ENCODE measurements at regions not wholly inside any gene's neighbourhood (a gene's known extent, or its start where the extent isn't known, plus 50 kb on each side); places are given as distances from the start of the nearest gene placed in this dataset.

DNA sequence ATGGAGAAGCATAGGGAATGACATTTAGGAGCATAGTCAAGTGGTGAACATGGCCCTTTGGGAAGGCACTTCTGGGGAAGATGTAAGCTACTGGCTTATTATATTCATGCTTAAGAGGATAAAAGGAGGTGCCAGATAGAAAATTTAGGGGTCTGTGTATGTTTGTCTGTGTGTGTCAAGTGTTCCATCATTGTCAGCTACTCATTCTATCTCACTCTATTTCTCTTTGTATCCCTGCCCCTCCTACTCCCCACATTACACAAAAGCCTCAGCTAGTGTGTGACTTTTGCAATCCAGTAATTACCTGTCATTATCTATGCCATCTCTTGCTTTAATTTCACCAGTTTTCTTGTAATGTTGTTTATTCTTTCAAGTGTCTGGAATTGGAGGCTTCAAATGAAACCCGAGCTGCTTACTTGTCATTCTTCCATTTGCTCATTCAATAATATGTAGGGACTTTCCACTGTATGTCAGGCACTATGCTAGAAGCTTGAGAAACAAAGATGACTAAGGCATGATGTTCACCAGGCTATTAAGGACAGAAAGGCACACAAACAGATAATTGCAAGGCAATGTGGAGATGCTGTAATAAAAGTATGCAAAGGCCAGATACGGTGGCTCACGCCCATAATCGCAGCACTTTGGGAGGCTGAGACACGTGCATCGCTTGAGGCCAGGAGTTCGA, 229.8 kb upstream of the TEX13C start:
- no peaks in the 10 kb centered on the region for H3K36me3 Mint-ChIP-seq (ENCODE audit: low read depth)
- DNase-seq: no peak
- intact Hi-C loops (cut with micrococcal nuclease): no loop called here
- H3K4me1 Mint-ChIP-seq (ENCODE audit: low read depth): peaks cover 2% of the 10 kb centered on the region
- H3K27ac Mint-ChIP-seq: no peak overlapping the region
- H3K4me3 Mint-ChIP-seq: no peak overlapping the region
- H3K27me3 Mint-ChIP-seq (ENCODE audit: low read depth): no peaks in the 10 kb centered on the region
- H3K9me3 Mint-ChIP-seq: no peaks in the 10 kb centered on the region
- CTCF ChIA-PET: no interaction called here

GRCh38 chrX:125093852-125094251, 225.8 kb upstream of the TEX13C start:
- Mint-ChIP-seq H3K27ac (no peak overlapping the region), H3K27me3 (ENCODE audit: low read depth) (no peaks in the 10 kb centered on the region), H3K4me3 (no peak overlapping the region), H3K4me1 (ENCODE audit: low read depth) (peaks cover 2% of the 10 kb centered on the region), H3K36me3 (ENCODE audit: low read depth) (no peaks in the 10 kb centered on the region), H3K9me3 (no peaks in the 10 kb centered on the region)
- intact Hi-C loops (cut with micrococcal nuclease): no loop called here
- CTCF ChIA-PET: no interaction called here
- DNase-seq: no peak

DNA sequence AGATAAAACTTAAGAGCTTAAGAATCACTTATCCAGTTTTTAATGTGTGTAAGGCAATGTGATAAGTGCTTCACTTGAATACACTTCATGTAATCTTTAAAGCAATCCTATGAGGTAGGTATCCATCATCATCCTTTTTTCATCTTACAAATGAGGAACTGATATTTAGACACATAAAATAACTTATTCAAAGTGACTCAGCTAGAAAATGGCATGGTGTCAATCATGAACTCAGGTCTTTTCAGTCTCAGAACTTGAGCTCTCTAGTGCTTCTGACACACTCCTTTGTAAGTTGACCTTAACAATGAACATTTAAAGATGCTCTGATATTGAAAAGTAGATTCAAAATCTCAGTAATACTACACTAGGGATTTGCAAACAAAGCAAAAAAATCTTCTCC, 224.8 kb upstream of the TEX13C start:
- Mint-ChIP-seq H3K27me3 (ENCODE audit: low read depth) (no peaks in the 10 kb centered on the region), H3K4me3 (no peak overlapping the region), H3K4me1 (ENCODE audit: low read depth) (peaks cover under 1% of the 10 kb centered on the region), H3K36me3 (ENCODE audit: low read depth) (no peaks in the 10 kb centered on the region), H3K27ac (no peak overlapping the region), H3K9me3 (no peaks in the 10 kb centered on the region)
- intact Hi-C loops (cut with micrococcal nuclease): no loop called here
- CTCF ChIA-PET: no interaction called here
- DNase-seq: no peak

DNA sequence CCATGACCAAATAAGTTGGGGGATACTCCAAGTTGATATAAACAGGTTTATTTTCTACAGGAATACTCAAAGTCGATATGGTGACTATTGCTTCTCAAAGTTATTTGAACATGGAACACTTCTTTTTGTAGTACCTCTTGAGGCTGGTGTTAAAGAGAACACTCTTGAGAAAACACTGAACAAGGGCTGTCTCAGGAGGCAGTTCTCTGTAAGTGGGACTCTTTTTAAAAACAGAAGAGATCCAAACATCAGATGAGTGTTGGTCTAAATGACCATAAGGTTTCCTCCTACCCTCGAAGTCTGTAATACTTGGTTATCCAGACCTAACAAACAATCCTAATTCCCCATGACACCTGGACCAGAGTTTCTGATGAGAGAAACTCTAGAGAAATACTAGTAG, 223.2 kb upstream of the TEX13C start:
- Mint-ChIP-seq H3K36me3 (ENCODE audit: low read depth) (no peaks in the 10 kb centered on the region), H3K27me3 (ENCODE audit: low read depth) (no peaks in the 10 kb centered on the region), H3K4me3 (no peak overlapping the region), H3K27ac (no peak overlapping the region), H3K4me1 (ENCODE audit: low read depth) (no peaks in the 10 kb centered on the region), H3K9me3 (no peaks in the 10 kb centered on the region)
- DNase-seq: no peak
- intact Hi-C loops (cut with micrococcal nuclease): no loop called here
- CTCF ChIA-PET: interaction anchor here (0.6 kb wide), 1 partner anchor 72 kb away, joined by 9 read pairs; no protein-coding TSS in a partner anchor

DNA sequence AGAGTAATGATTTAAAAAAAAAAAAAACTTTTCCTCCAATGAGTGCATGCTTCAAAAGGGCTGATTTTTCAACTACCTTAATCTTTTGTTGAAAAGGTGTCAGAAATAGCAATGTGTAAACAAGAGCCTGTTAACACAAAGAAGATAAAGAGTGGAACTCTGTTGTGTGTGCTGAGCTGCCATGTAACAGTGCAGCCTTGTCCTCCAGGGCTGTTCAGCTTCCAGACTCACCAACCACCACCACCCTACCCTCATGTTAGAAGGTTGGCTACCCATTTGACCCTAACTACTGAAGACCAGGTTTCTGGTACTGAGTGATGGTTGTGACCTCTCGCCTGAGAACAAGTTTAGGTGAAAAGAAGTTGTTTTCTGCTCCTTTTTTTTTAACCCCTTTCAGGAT, 222.8 kb upstream of the TEX13C start:
- intact Hi-C loops (cut with micrococcal nuclease): no loop called here
- CTCF ChIA-PET: interaction anchor here (0.6 kb wide), 1 partner anchor 72 kb away, joined by 9 read pairs; no protein-coding TSS in a partner anchor
- no peaks in the 10 kb centered on the region for H3K9me3 Mint-ChIP-seq
- DNase-seq: no peak
- no peaks in the 10 kb centered on the region for H3K4me1 Mint-ChIP-seq (ENCODE audit: low read depth)
- H3K27ac Mint-ChIP-seq: no peak overlapping the region
- no peaks in the 10 kb centered on the region for H3K27me3 Mint-ChIP-seq (ENCODE audit: low read depth)
- H3K4me3 Mint-ChIP-seq: no peak overlapping the region
- H3K36me3 Mint-ChIP-seq (ENCODE audit: low read depth): no peaks in the 10 kb centered on the region

- Mint-ChIP-seq H3K9me3 (no peaks in the 10 kb centered on the region), H3K36me3 (ENCODE audit: low read depth) (no peaks in the 10 kb centered on the region), H3K27ac (no peak overlapping the region), H3K27me3 (ENCODE audit: low read depth) (no peaks in the 10 kb centered on the region), H3K4me3 (no peak overlapping the region), H3K4me1 (ENCODE audit: low read depth) (no peaks in the 10 kb centered on the region)
- DNase-seq: no peak
- intact Hi-C loops (cut with micrococcal nuclease): no loop called here
- CTCF ChIA-PET: no interaction called here
Observed at GRCh38 chrX:125101971-125102755, 217.5 kb upstream of the TEX13C start.

DNA sequence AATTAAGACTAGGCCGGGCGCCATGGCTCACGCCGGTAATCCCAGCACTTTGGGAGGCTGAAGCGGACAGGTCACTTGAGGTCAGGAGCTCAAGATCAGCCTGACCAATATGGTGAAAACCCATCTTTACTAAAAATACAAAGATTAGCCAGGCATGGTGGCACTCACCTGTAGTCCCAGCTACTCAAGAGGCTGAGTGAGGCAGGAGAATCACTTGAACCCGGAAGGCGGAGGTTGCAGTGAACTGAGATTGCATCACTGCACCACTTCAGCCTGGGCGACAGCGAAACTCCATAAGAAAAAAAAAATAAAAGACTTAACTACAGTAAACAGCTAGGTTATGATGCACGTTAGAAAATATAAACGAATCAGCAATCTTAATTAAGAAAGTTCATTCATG, 216.0 kb upstream of the TEX13C start:
- DNase-seq: no peak
- H3K9me3 Mint-ChIP-seq: no peaks in the 10 kb centered on the region
- no peaks in the 10 kb centered on the region for H3K4me1 Mint-ChIP-seq (ENCODE audit: low read depth)
- no peaks in the 10 kb centered on the region for H3K36me3 Mint-ChIP-seq (ENCODE audit: low read depth)
- no peak overlapping the region for H3K4me3 Mint-ChIP-seq
- H3K27ac Mint-ChIP-seq: no peak overlapping the region
- peaks cover 2% of the 10 kb centered on the region for H3K27me3 Mint-ChIP-seq (ENCODE audit: low read depth)
- intact Hi-C loops (cut with micrococcal nuclease): no loop called here
- CTCF ChIA-PET: interaction anchor here (1.0 kb wide), 1 partner anchor 28 kb away, joined by 3 read pairs; no protein-coding TSS in a partner anchor

GRCh38 chrX:125108921-125109320, 210.8 kb upstream of the TEX13C start:
- CTCF ChIA-PET: no interaction called here
- Mint-ChIP-seq H3K4me3 (no peak overlapping the region), H3K9me3 (no peaks in the 10 kb centered on the region), H3K36me3 (ENCODE audit: low read depth) (no peaks in the 10 kb centered on the region), H3K27me3 (ENCODE audit: low read depth) (peaks cover 2% of the 10 kb centered on the region), H3K4me1 (ENCODE audit: low read depth) (no peaks in the 10 kb centered on the region), H3K27ac (no peak overlapping the region)
- DNase-seq: no peak
- intact Hi-C loops (cut with micrococcal nuclease): no loop called here

DNA sequence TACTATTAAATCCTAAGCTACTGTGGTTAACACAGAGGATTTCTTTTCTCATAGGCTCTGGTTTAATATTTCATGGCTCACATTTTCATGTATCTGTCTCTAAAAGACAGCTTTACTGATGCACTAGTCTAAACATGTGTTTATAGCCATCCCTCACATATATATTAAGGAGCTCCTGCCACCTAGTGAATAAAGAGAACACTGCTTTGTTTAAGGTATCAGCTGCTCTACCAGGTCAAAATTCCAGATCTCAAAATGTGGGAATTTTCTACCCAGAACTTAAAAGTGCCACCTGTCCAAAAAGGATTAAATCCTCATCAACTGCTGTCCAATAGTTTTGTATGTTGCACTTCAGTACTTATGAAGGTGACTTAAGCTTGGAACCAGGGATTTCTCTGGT, 188.5 kb upstream of the TEX13C start:
- CTCF ChIA-PET: interaction anchor here (0.5 to 1.0 kb wide), 6 partner anchors 190 to 1301 kb away, joined by 3 to 4 read pairs (median 3); no protein-coding TSS in a partner anchor
- Mint-ChIP-seq H3K9me3 (peaks cover 2% of the 10 kb centered on the region), H3K4me3 (no peak overlapping the region), H3K27ac (no peak overlapping the region), H3K27me3 (ENCODE audit: low read depth) (peaks cover 2% of the 10 kb centered on the region), H3K4me1 (ENCODE audit: low read depth) (no peaks in the 10 kb centered on the region), H3K36me3 (ENCODE audit: low read depth) (no peaks in the 10 kb centered on the region)
- intact Hi-C loops (cut with micrococcal nuclease): loop anchor here (1.0 to 5.0 kb wide), 4 partner anchors 725 to 1294 kb away; no protein-coding TSS in a partner anchor
- no peak for DNase-seq

DNA sequence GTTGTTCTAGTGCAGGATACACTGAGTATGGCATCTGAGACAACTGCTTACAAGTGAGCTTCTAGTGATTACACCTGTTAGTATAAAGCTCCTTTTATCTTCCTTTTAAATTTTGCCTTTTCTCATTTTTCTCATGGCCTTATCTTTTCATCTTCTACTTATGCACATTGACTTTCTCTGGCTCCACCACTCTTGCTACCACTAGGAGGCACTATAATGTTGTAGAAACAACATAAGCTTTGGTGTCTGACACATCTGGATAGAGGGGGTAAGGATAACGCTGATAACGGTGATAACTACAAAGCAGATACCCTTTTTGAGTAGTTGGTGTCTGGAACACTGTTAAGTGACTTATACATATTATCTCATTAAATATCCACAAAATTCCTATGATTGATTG, 187.4 kb upstream of the TEX13C start:
- H3K36me3 Mint-ChIP-seq (ENCODE audit: low read depth): no peaks in the 10 kb centered on the region
- peak; percentile 4 for DNase-seq
- no peaks in the 10 kb centered on the region for H3K4me1 Mint-ChIP-seq (ENCODE audit: low read depth)
- H3K9me3 Mint-ChIP-seq: peaks cover 2% of the 10 kb centered on the region
- no peak overlapping the region for H3K4me3 Mint-ChIP-seq
- peaks cover 2% of the 10 kb centered on the region for H3K27me3 Mint-ChIP-seq (ENCODE audit: low read depth)
- CTCF ChIA-PET: interaction anchor here (0.9 to 1.1 kb wide), 5 partner anchors 8 to 742 kb away, joined by 3 read pairs; no protein-coding TSS in a partner anchor
- intact Hi-C loops (cut with micrococcal nuclease): loop anchor here (5.0 kb wide), 1 partner anchor 1295 kb away; no protein-coding TSS in a partner anchor
- no peak overlapping the region for H3K27ac Mint-ChIP-seq

DNA sequence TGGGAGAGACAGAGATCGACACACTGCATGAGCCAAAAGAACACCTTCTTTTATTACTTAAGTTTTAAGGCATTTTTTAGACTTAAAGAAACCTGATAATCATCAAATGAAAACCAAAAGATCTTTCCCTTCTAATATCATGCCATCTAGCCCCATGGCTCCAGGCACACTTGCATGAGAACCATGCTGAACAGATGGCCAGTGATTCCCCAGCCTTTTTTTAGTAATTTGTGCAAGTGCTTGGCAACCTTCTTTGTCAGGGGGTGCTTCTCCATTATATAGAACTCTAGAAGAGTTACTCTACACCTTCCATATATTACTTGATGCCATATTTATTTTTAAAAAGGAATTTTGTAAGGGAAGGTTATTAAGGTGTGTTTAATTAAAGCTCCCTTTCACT, 182.2 kb upstream of the TEX13C start:
- no peak overlapping the region for H3K4me3 Mint-ChIP-seq
- intact Hi-C loops (cut with micrococcal nuclease): no loop called here

GRCh38 chrX:125150231-125150630, 169.4 kb upstream of the TEX13C start:
- Mint-ChIP-seq H3K27ac (no peak overlapping the region), H3K4me3 (no peak overlapping the region), H3K4me1 (ENCODE audit: low read depth) (no peaks in the 10 kb centered on the region), H3K9me3 (no peaks in the 10 kb centered on the region), H3K27me3 (ENCODE audit: low read depth) (no peaks in the 10 kb centered on the region), H3K36me3 (ENCODE audit: low read depth) (no peaks in the 10 kb centered on the region)
- DNase-seq: no peak
- intact Hi-C loops (cut with micrococcal nuclease): no loop called here
- CTCF ChIA-PET: no interaction called here

More for the DNA sequence above, 182.2 kb upstream of the TEX13C start:
- Mint-ChIP-seq H3K36me3 (ENCODE audit: low read depth) (no peaks in the 10 kb centered on the region), H3K9me3 (no peaks in the 10 kb centered on the region), H3K4me1 (ENCODE audit: low read depth) (no peaks in the 10 kb centered on the region), H3K27me3 (ENCODE audit: low read depth) (no peaks in the 10 kb centered on the region), H3K27ac (no peak overlapping the region)
- DNase-seq: no peak
- CTCF ChIA-PET: no interaction called here

DNA sequence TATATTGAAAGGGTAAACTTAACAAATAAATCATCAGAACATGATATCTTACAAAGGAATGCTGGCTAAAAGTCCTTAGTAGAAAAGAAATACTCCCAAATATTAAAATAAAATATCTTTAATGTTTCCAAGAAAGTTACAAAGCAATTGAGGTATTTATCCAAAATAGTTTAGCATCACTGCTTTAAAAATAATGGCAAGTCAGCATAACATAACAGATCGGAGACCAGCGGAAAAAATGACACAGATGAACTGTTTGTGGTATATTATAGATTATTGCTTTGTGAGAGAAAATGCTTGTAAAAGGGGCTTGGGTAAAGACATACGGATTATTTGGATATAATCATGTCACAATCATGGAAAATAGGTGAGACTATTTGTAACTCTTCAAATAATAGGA, 168.5 kb upstream of the TEX13C start:
- CTCF ChIA-PET: no interaction called here
- Mint-ChIP-seq H3K4me3 (no peak overlapping the region), H3K4me1 (ENCODE audit: low read depth) (no peaks in the 10 kb centered on the region), H3K36me3 (ENCODE audit: low read depth) (no peaks in the 10 kb centered on the region), H3K27ac (no peak overlapping the region), H3K27me3 (ENCODE audit: low read depth) (no peaks in the 10 kb centered on the region), H3K9me3 (no peaks in the 10 kb centered on the region)
- DNase-seq: no peak
- intact Hi-C loops (cut with micrococcal nuclease): no loop called here

Data from activated naive CD4-positive, alpha-beta T cell treated with anti-CD3 and anti-CD28 coated beads for 36 hours (primary cell).